GM12878 (cell line): ENCODE measurements at regions not wholly inside any gene's neighbourhood (a gene's known extent, or its start where the extent isn't known, plus 50 kb on each side); places are given as distances from the start of the nearest gene placed in this dataset.

Experiments
- ATAC-seq: fragments of 200-7000 bp; cut with Tn5 transposase; 3 replicates; pipeline ENCODE4 v1.9.1; 2020; ENCODE audit warnings: mild to moderate bottlenecking, moderate library complexity
- BruUV-seq: library from RNA; stranded (reverse); fragments of 400-500 nt; replicated peaks from 2 replicates; lab custom pipeline; 2021; lab: Mats Ljungman, UMichigan
- CTCF ChIA-PET: fragments of 300-600 bp; sonication (Branson Sonifier 250); formaldehyde crosslinking; extraction: SDS; loops from one replicate; lab custom pipeline; 2021; ENCODE audit warnings: inconsistent platforms; lab: Yijun Ruan, JAX
- POLR2A ChIA-PET: fragments of 350-600 bp; formaldehyde crosslinking; extraction: SDS; loops from one replicate; lab custom pipeline; 2021; ENCODE audit warnings: inconsistent platforms; lab: Charles Lee
- RAD21 ChIA-PET: fragments of 300-600 bp; sonication (Branson Sonifier 250); formaldehyde crosslinking; loops from one replicate; lab custom pipeline; 2023; ENCODE audit warnings: antibody characterized with exemption; ENCODE audit not compliant: unreplicated experiment; lab: Charles Lee
- SMC1A ChIA-PET: fragments of 300-600 bp; sonication (Branson Sonifier 250); formaldehyde crosslinking; loops from one replicate; lab custom pipeline; 2023; ENCODE audit not compliant: unreplicated experiment, uncharacterized antibody; lab: Charles Lee
- DNase-seq: peaks from one replicate; pipeline ENCODE4 v3.0.0-alpha.2; 2011; ENCODE audit warnings: low read depth, low spot score
- FAIRE-seq: peaks from 3 replicates; lab custom pipeline; 2011; peaks lifted over from hg19 to GRCh38; lab: Jason Lieb, UNC
- H2AFZ ChIP-seq: 2 replicates; pipeline ENCODE4 v1.6.0; 2011; ENCODE audit warnings: low read depth, low read length, control low read depth; ENCODE audit not compliant: control insufficient read depth
- H3K27ac ChIP-seq: 2 replicates; pipeline ENCODE4 v1.5.1; 2011; ENCODE audit warnings: control low read depth; ENCODE audit not compliant: control insufficient read depth, insufficient read depth
- H3K27me3 ChIP-seq, 2 experiments: replicated peaks in 1 of 2; 2 replicates each; pipeline versions ENCODE4 v1.6.0 to v1.6.1; 2011; ENCODE audit warnings: low read length in 1 of 2; ENCODE audit not compliant: control insufficient read depth in 2 of 2, insufficient read depth in 2 of 2
- H3K36me3 ChIP-seq, 2 experiments: 2 replicates each; pipeline ENCODE4 v1.5.1; 2011; ENCODE audit warnings: low read length in 1 of 2; ENCODE audit not compliant: control insufficient read depth in 2 of 2, insufficient read depth in 2 of 2
- H3K4me1 ChIP-seq: 2 replicates; pipeline ENCODE4 v1.6.1; 2011; ENCODE audit warnings: mild to moderate bottlenecking, low read length, moderate library complexity, mixed read lengths; ENCODE audit not compliant: control insufficient read depth, insufficient read depth
- H3K4me2 ChIP-seq: 2 replicates; pipeline ENCODE4 v1.6.0; 2011; ENCODE audit warnings: control low read depth; ENCODE audit not compliant: control insufficient read depth, insufficient read depth
- H3K4me3 ChIP-seq: fragments of 200-600 bp; sonication (generic); 2 replicates; pipeline ENCODE4 v1.5.1; 2016
- H3K79me2 ChIP-seq: 2 replicates; pipeline ENCODE4 v1.6.0; 2011; ENCODE audit warnings: low read length; ENCODE audit not compliant: control insufficient read depth, insufficient read depth
- H3K9ac ChIP-seq: 2 replicates; pipeline ENCODE4 v1.8.0; 2011; ENCODE audit warnings: low read length, control low read depth, mixed read lengths; ENCODE audit not compliant: control insufficient read depth, insufficient read depth
- H3K9me3 ChIP-seq: replicated peaks from 3 replicates; pipeline ENCODE4 v1.5.1; 2011; ENCODE audit warnings: mild to moderate bottlenecking, low read length; ENCODE audit not compliant: control insufficient read depth, insufficient read depth
- H4K20me1 ChIP-seq: 2 replicates; pipeline ENCODE4 v1.6.0; 2011; ENCODE audit not compliant: control insufficient read depth, insufficient read depth
- CHD2 ChIP-seq: IDR thresholded peaks from 2 replicates; pipeline ENCODE4 v1.6.1; 2011; ENCODE audit warnings: low read depth, low read length, improper control_type of control experiment, borderline replicate concordance
- ESRRA ChIP-seq: IDR thresholded peaks from 2 replicates; pipeline ENCODE4 v1.6.1; 2012; ENCODE audit warnings: mild to moderate bottlenecking, low read length, improper control_type of control experiment
- ETV6 ChIP-seq, 2 experiments: fragments of 450-650 bp in 1 of 2; IDR thresholded peaks in 1 of 2; conservative IDR thresholded peaks in 1 of 2; 2 replicates each; pipeline ENCODE4 v1.6.1; 2014; ENCODE audit warnings: antibody characterized with exemption in 1 of 2, borderline replicate concordance in 1 of 2, low read depth in 1 of 2, mild to moderate bottlenecking in 1 of 2, moderate library complexity in 1 of 2
- FOXK2 ChIP-seq: fragments of 450-650 bp; IDR thresholded peaks from 2 replicates; pipeline ENCODE4 v1.6.1; 2017; ENCODE audit warnings: mild to moderate bottlenecking, moderate library complexity
- HDAC2 ChIP-seq: fragments of 200-600 bp; sonication (generic); IDR thresholded peaks from 2 replicates; pipeline ENCODE4 v1.6.1; 2017
- MYC ChIP-seq: IDR thresholded peaks from 2 replicates; pipeline ENCODE4 v1.6.1; 2011; ENCODE audit warnings: mild to moderate bottlenecking, low read length, moderate library complexity, inconsistent platforms; ENCODE audit not compliant: insufficient read depth, insufficient replicate concordance, insufficient read length, severe bottlenecking
- POLR2AphosphoS5 ChIP-seq: IDR thresholded peaks from 2 replicates; pipeline ENCODE4 v1.6.1; 2011; ENCODE audit warnings: mild to moderate bottlenecking, low read length, inconsistent platforms
- YBX1 ChIP-seq: fragments of 450-650 bp; IDR thresholded peaks from 2 replicates; pipeline ENCODE4 v1.6.1; 2016; ENCODE audit warnings: antibody characterized with exemption
- ZBED1 ChIP-seq: IDR thresholded peaks from 2 replicates; pipeline ENCODE4 v1.6.1; 2016; ENCODE audit warnings: borderline replicate concordance
- ZNF24 ChIP-seq: fragments of 450-650 bp; IDR thresholded peaks from 2 replicates; pipeline ENCODE4 v1.6.1; 2017; ENCODE audit warnings: antibody characterized with exemption, mild to moderate bottlenecking
- ZNF384 ChIP-seq: IDR thresholded peaks from 2 replicates; pipeline ENCODE4 v1.6.1; 2012; ENCODE audit warnings: low read depth, mild to moderate bottlenecking, low read length, improper control_type of control experiment, borderline replicate concordance
- WGBS: methylation state at CpG from one replicate; pipeline ENCODE4 v1.1.6; 2016; ENCODE audit warnings: low lambda C conversion rate; ENCODE audit not compliant: insufficient replicate concordance, insufficient coverage; ENCODE audit errors: missing lambda C conversion rate; 5-methylcytosine and 5-hydroxymethylcytosine counted together
- in situ Hi-C: fragments of 300-500 bp; cut with MboI; formaldehyde crosslinking; loops from 9 replicates; pipeline ENCODE4 v1.14.3; 2018; ENCODE audit warnings: mixed read lengths
- intact Hi-C: fragments of 100-400 bp; cut with micrococcal nuclease; formaldehyde crosslinking; loops from one replicate; pipeline ENCODE4 v1.14.2; 2022; ENCODE audit not compliant: unreplicated experiment
- TF ChIP-seq, protein P1 (sequence below): IDR thresholded peaks from 2 replicates; pipeline ENCODE4 v1.6.1; 2011; ENCODE audit warnings: borderline replicate concordance, low read depth, mild to moderate bottlenecking, moderate library complexity, low read length; ENCODE audit not compliant: insufficient read depth, poor library complexity, severe bottlenecking
- TF ChIP-seq, protein P2 (sequence below): fragments of 450-650 bp; IDR thresholded peaks from 2 replicates; pipeline ENCODE4 v1.6.1; 2018; ENCODE audit warnings: borderline replicate concordance, mild to moderate bottlenecking; ENCODE audit not compliant: partially characterized antibody

DNA sequence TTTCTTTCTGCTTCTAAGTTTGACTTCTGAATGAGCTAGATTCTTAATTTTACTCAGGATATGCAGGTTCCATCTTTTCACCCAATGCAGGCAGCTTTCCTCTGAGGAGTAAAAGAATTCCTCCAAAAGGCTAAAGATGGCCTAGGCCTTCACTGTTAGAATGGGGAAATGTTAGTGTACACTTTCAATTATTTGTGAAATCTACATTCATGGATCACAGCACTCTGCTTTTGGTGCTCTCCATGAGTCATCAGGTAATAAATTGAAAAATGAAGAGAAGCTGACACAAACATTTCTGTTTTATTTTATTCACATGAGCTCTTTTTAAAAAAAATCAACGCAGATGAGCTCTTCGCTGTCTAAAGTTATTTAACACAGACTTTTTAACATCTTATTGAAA lies 502.5 kb upstream of the GOLIM4 start:
- Histone ChIP-seq H3K79me2 (no peaks in the 10 kb centered on the region), H2AFZ (no peak overlapping the region), H3K36me3 (no peaks in the 10 kb centered on the region), H3K9ac (no peak overlapping the region), H3K4me3 (no peak overlapping the region), H4K20me1 (no peaks in the 10 kb centered on the region), H3K27me3 (no peaks in the 10 kb centered on the region), H3K9me3 (no peaks in the 10 kb centered on the region), H3K4me1 (no peaks in the 10 kb centered on the region), H3K27ac (no peak overlapping the region), H3K4me2 (no peak overlapping the region)
- no peak for DNase-seq
- CTCF ChIA-PET: interaction anchor here (0.9 to 1.4 kb wide), 2 partner anchors 85 to 87 kb away, joined by 4 read pairs; no protein-coding TSS in a partner anchor
- TF ChIP-seq HDAC2 (no peak), ZNF384 (no peak), ETV6 (conservative IDR thresholded peaks at IDR 0.05 in 1 of 2, IDR thresholded peaks at IDR 0.05 in 1 of 2; ENCODE audit: borderline replicate concordance in 1 of 2, low read depth in 1 of 2) (no peak), ZBED1 (no peak), FOXK2 (no peak), MYC (no peak), ESRRA (no peak), ZNF24 (no peak), YBX1 (no peak), POLR2AphosphoS5 (no peak), CHD2 (no peak)
- TF ChIP-seq, protein P1, sequence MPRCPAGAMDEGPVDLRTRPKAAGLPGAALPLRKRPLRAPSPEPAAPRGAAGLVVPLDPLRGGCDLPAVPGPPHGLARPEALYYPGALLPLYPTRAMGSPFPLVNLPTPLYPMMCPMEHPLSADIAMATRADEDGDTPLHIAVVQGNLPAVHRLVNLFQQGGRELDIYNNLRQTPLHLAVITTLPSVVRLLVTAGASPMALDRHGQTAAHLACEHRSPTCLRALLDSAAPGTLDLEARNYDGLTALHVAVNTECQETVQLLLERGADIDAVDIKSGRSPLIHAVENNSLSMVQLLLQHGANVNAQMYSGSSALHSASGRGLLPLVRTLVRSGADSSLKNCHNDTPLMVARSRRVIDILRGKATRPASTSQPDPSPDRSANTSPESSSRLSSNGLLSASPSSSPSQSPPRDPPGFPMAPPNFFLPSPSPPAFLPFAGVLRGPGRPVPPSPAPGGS: no peak
- TF ChIP-seq, protein P2, sequence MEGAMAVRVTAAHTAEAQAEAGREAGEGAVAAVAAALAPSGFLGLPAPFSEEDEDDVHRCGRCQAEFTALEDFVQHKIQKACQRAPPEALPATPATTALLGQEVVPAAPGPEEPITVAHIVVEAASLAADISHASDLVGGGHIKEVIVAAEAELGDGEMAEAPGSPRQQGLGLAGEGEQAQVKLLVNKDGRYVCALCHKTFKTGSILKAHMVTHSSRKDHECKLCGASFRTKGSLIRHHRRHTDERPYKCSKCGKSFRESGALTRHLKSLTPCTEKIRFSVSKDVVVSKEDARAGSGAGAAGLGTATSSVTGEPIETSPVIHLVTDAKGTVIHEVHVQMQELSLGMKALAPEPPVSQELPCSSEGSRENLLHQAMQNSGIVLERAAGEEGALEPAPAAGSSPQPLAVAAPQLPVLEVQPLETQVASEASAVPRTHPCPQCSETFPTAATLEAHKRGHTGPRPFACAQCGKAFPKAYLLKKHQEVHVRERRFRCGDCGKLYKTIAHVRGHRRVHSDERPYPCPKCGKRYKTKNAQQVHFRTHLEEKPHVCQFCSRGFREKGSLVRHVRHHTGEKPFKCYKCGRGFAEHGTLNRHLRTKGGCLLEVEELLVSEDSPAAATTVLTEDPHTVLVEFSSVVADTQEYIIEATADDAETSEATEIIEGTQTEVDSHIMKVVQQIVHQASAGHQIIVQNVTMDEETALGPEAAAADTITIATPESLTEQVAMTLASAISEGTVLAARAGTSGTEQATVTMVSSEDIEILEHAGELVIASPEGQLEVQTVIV: no peak
- SMC1A ChIA-PET: interaction anchor here (1.0 to 1.5 kb wide), 3 partner anchors 17 to 25 kb away, joined by 3 to 5 read pairs (median 5); no protein-coding TSS in a partner anchor
- ATAC-seq: no peak
- RAD21 ChIA-PET: interaction anchor here (0.8 kb wide), 1 partner anchor 87 kb away, joined by 3 read pairs; no protein-coding TSS in a partner anchor
- 89% methylated on average over 2 of the region's 2 CpGs for WGBS
- in situ Hi-C loops (no loop called here), intact Hi-C loops (no loop called here)
- FAIRE-seq: no peak
- POLR2A ChIA-PET: no interaction called here
- BruUV-seq: no TSS peak
